ENCODE measurements at regions not wholly inside any gene's neighbourhood (a gene's known extent, or its start where the extent isn't known, plus 50 kb on each side); places are given as distances from the start of the nearest gene placed in this dataset.
A peak's percentile ranks its signal among the peaks of the same experiment; 100 is the strongest.
"Not testable (repeated sequence)": the region's sequence is repeated elsewhere in the genome, so short reads cannot be mapped to it uniquely, and the experiment has no call there.

DNA sequence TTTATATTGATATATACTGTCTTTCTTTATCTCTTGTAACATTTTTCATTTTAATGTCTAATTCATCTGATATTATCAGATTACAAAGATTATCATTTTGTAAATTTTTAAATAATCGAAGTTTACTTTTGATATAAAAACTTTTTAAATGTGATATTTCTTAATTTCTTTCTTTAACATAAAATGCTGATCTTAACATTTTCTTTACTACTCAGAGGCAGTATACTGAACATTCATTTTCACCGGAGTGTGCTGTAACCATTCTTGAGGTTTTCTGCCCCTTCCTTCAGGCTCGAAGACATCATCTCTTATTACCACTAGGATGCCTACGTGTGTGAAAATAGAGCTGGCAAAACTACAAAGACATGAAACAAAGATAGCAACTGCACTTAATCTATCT, 186.9 kb downstream of the DIO2 start:
- H3K27me3 ChIP-seq (ENCODE audit: control insufficient read depth, insufficient read depth, low read length), result no peaks in the 10 kb centered on the region
- no peak for DNase-seq (ENCODE audit: low read depth)
- TF ChIP-seq, protein P1, sequence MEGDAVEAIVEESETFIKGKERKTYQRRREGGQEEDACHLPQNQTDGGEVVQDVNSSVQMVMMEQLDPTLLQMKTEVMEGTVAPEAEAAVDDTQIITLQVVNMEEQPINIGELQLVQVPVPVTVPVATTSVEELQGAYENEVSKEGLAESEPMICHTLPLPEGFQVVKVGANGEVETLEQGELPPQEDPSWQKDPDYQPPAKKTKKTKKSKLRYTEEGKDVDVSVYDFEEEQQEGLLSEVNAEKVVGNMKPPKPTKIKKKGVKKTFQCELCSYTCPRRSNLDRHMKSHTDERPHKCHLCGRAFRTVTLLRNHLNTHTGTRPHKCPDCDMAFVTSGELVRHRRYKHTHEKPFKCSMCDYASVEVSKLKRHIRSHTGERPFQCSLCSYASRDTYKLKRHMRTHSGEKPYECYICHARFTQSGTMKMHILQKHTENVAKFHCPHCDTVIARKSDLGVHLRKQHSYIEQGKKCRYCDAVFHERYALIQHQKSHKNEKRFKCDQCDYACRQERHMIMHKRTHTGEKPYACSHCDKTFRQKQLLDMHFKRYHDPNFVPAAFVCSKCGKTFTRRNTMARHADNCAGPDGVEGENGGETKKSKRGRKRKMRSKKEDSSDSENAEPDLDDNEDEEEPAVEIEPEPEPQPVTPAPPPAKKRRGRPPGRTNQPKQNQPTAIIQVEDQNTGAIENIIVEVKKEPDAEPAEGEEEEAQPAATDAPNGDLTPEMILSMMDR (IDR thresholded peaks at IDR 0.05; ENCODE audit: insufficient read depth, low read length, severe bottlenecking), result no peak
- FAIRE-seq, result no peak
- H3K36me3 ChIP-seq (ENCODE audit: control insufficient read depth, insufficient read depth, low read length), result no peaks in the 10 kb centered on the region
- H3K4me3 ChIP-seq (ENCODE audit: low read depth, low read length), result no peak overlapping the region

DNA sequence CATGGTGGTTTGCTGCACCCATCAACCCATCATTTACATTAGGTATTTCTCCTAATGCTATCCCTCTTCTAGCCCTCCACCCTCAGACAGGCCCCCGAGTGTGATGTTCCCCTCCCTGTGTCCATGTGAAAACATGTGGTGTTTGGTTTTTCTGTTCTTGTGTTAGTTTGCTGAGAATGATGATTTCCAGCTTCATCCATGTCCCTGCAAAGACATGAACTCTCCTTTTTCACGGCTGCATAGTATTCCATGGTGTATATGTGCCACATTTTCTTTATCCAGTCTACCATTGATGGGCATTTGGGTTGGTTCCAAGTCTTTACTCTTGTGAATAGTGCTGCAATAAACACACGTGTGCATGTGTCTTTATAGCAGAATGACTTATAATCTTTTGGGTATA, 192.8 kb downstream of the DIO2 start:
- not testable (repeated sequence) for DNase-seq (ENCODE audit: low read depth); H3K4me3 ChIP-seq (ENCODE audit: low read depth, low read length); H3K27me3 ChIP-seq (ENCODE audit: control insufficient read depth, insufficient read depth, low read length); H3K36me3 ChIP-seq (ENCODE audit: control insufficient read depth, insufficient read depth, low read length); FAIRE-seq

DNA sequence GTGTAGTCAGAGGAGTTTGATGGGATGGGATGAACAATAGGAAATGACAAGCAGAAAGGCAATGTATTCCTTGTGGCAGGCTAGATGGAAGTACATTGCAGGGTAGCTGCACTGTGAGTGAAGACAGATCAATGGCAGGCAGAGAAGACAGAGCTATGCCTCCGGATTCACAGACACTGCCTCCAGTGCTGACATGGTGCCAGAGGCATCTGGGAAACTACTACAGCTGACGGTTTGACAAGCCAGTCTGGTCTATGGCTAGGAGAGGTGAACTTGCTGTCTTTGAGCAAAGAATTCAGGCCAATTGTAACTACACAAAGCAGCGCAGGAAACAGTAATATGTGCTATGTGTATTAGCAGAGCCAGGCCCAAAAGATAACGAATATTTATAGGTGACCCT, 193.5 kb downstream of the DIO2 start:
- Histone ChIP-seq H3K27me3 (ENCODE audit: control insufficient read depth, insufficient read depth, low read length) (no peaks in the 10 kb centered on the region), H3K36me3 (ENCODE audit: control insufficient read depth, insufficient read depth, low read length) (no peaks in the 10 kb centered on the region), H3K4me3 (ENCODE audit: low read depth, low read length) (no peak overlapping the region)
- FAIRE-seq (no peak), DNase-seq (ENCODE audit: low read depth) (no peak)
- TF ChIP-seq, protein P1 (IDR thresholded peaks at IDR 0.05; ENCODE audit: insufficient read depth, low read length, severe bottlenecking), result no peak

DNA sequence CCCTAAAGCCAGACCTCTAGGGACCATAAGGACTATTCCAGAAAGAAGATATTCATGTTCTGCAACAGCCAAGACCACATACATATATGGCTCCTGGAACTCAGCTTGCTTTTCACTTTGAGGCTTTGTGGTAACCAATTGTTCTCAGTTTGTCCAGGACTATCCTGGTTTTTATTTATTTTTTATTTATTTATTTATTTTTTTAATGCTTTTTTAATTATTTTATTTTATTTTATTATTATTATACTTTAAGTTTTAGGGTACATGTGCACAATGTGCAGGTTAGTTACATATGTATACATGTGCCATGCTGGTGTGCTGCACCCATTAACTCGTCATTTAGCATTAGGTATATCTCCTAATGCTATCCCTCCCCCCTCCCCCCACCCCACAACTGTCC, 201.1 kb downstream of the DIO2 start:
- H3K4me3 ChIP-seq (ENCODE audit: low read depth, low read length); DNase-seq (ENCODE audit: low read depth); FAIRE-seq; H3K36me3 ChIP-seq (ENCODE audit: control insufficient read depth, insufficient read depth, low read length); H3K27me3 ChIP-seq (ENCODE audit: control insufficient read depth, insufficient read depth, low read length): not testable (repeated sequence)

DNA sequence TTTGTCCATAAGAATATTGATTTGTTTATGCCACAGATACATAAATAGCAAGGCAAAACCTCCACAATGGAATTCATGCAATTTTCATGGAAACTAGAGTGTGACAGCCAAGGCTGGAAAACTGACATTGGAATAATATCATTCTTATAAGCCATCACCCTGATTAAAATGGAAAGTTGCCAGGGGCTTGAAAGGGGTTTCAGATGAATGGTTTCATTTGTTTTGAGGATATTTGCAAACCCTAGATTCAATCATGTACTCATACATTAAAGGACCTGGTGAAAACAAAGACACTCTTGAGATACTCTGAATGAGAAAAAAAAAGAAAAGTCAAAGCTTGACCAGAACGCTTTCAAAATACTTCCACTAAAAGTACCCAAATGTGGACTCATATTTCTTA, 205.7 kb downstream of the DIO2 start:
- DNase-seq (ENCODE audit: low read depth), result no peak
- Histone ChIP-seq H3K27me3 (ENCODE audit: control insufficient read depth, insufficient read depth, low read length) (no peaks in the 10 kb centered on the region), H3K4me3 (ENCODE audit: low read depth, low read length) (no peak overlapping the region), H3K36me3 (ENCODE audit: control insufficient read depth, insufficient read depth, low read length) (no peaks in the 10 kb centered on the region)
- FAIRE-seq, result no peak
- TF ChIP-seq, protein P1 (IDR thresholded peaks at IDR 0.05; ENCODE audit: insufficient read depth, low read length, severe bottlenecking), result no peak

DNA sequence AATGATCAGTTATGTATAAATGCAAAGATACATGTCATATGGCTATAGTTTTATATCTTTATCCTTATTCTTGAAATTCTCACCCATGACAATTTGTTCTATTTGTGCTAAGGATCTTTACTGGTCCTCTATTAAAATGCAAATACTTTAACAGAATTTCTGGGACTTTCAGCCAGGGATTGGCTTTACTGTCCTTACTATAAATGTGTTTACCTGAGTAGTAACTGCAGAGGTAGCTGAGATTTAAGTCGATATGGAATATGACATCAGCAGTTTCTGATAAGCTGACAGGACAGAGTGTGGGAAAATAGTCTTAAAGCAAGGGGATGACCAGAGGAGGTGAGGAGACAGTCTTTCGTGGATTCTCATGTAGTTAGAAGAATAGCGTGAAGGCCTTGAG, 206.4 kb downstream of the DIO2 start:
- H3K27me3 ChIP-seq (ENCODE audit: control insufficient read depth, insufficient read depth, low read length), result no peaks in the 10 kb centered on the region
- DNase-seq (ENCODE audit: low read depth) (no peak), FAIRE-seq (no peak)
- H3K36me3 ChIP-seq (ENCODE audit: control insufficient read depth, insufficient read depth, low read length), result no peaks in the 10 kb centered on the region
- no peak overlapping the region for H3K4me3 ChIP-seq (ENCODE audit: low read depth, low read length)
- TF ChIP-seq, protein P1 (IDR thresholded peaks at IDR 0.05; ENCODE audit: insufficient read depth, low read length, severe bottlenecking), result no peak

DNA sequence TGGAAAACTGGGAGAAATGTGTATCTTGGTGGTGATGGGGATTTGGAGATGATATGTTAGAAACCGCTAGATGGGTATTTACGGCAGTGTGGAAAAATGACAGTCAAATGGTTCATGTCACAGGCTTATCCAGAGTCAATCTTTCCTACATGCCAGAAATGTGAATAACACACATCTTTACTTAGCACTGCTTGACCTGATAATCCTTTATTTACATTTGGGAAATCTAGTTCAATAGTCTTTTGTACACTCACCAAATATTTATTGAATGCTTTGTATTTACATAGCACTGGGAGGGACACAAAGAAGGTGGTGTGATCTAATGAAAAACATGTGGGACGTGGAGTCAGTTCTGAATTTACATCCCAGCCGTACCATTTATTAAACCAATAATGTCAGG, 208.2 kb downstream of the DIO2 start:
- H3K36me3 ChIP-seq (ENCODE audit: control insufficient read depth, insufficient read depth, low read length), result no peaks in the 10 kb centered on the region
- H3K4me3 ChIP-seq (ENCODE audit: low read depth, low read length), result no peak overlapping the region
- H3K27me3 ChIP-seq (ENCODE audit: control insufficient read depth, insufficient read depth, low read length), result no peaks in the 10 kb centered on the region
- FAIRE-seq, result no peak
- DNase-seq (ENCODE audit: low read depth), result peak; percentile 60
- TF ChIP-seq, protein P1 (IDR thresholded peaks at IDR 0.05; ENCODE audit: insufficient read depth, low read length, severe bottlenecking), result no peak

Data from bronchial epithelial cell (primary cell).